GM10266 (cell line): ENCODE measurements at regions not wholly inside any gene's neighbourhood (a gene's known extent, or its start where the extent isn't known, plus 50 kb on each side); places are given as distances from the start of the nearest gene placed in this dataset.

ENCODE experiments used
- DNase-seq: peaks from one replicate; pipeline ENCODE4 v3.0.0; 2012; ENCODE audit errors: extremely low spot score
- TF ChIP-seq, protein P1 (sequence below): IDR thresholded peaks from 2 replicates; pipeline ENCODE4 v1.5.1; 2012; ENCODE audit warnings: mild to moderate bottlenecking, low read depth; ENCODE audit not compliant: control insufficient read depth, insufficient read depth; ENCODE audit errors: missing control alignments

- no peak for DNase-seq
- TF ChIP-seq, protein P1, sequence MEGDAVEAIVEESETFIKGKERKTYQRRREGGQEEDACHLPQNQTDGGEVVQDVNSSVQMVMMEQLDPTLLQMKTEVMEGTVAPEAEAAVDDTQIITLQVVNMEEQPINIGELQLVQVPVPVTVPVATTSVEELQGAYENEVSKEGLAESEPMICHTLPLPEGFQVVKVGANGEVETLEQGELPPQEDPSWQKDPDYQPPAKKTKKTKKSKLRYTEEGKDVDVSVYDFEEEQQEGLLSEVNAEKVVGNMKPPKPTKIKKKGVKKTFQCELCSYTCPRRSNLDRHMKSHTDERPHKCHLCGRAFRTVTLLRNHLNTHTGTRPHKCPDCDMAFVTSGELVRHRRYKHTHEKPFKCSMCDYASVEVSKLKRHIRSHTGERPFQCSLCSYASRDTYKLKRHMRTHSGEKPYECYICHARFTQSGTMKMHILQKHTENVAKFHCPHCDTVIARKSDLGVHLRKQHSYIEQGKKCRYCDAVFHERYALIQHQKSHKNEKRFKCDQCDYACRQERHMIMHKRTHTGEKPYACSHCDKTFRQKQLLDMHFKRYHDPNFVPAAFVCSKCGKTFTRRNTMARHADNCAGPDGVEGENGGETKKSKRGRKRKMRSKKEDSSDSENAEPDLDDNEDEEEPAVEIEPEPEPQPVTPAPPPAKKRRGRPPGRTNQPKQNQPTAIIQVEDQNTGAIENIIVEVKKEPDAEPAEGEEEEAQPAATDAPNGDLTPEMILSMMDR: no peak
Observed at GRCh38 chr4:166284221-166284620, 411.2 kb downstream of the TLL1 start.

GRCh38 chr4:166290426-166290825 lies 417.4 kb downstream of the TLL1 start:
- DNase-seq: no peak
- TF ChIP-seq, protein P1: no peak

- TF ChIP-seq, protein P1: no peak
- DNase-seq: no peak
Observed at GRCh38 chr4:166293556-166293955, 420.5 kb downstream of the TLL1 start.

- TF ChIP-seq, protein P1: no peak
- DNase-seq: no peak
Observed at GRCh38 chr4:166301266-166301665, 428.2 kb downstream of the TLL1 start.

GRCh38 chr4:166308647-166309046 lies 435.6 kb downstream of the TLL1 start:
- no peak for DNase-seq
- TF ChIP-seq, protein P1: no peak

DNA sequence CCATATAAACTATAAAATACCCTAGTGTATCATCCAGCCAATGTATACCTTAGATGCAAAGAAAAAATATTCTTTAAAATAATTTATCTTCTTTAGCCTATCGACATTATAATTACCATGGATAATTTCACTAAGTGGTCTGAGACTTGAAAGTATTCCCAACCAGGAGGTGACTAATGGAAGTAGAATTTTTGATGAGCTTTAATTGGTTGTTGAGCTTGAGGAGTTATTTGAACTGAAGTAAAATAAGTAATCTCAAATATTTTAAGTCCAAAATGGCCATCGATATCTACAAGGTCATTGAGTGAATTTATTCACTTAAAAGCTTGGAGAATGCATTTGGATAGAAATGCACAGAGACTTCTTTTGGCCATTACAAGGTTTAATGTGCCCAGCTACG lies 436.2 kb downstream of the TLL1 start:
- no peak for DNase-seq
- TF ChIP-seq, protein P1: no peak

DNA sequence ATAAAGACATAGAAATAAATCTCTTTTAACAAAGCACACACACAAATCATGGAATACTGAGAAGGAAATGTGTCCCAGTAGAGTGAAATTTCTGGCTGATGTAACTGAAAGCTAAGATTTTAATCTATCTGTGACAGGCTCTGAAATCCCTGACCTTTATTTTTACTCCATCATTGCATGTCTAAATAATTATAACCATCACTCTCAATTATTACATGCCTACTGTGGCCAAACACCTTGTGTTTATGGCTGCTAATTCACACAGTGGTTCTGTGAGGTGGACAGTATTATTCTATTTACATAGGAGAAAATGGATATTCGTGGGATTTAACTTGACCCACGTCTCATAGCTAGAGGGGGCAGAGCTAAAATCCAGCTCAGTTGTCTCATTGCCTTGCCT lies 438.1 kb downstream of the TLL1 start:
- TF ChIP-seq, protein P1: no peak
- no peak for DNase-seq
